CD4-positive, alpha-beta memory T cell (primary cell): ENCODE measurements at regions not wholly inside any gene's neighbourhood (a gene's known extent, or its start where the extent isn't known, plus 50 kb on each side); places are given as distances from the start of the nearest gene placed in this dataset.

ENCODE experiments used
- CTCF ChIA-PET: fragments of 350-600 bp; sonication (Branson Sonifier 250); formaldehyde crosslinking; loops from one replicate; lab custom pipeline; 2021; ENCODE audit warnings: inconsistent platforms; ENCODE audit not compliant: partially characterized antibody; lab: Charles Lee
- POLR2A ChIA-PET: fragments of 350-600 bp; sonication (Branson Sonifier 250); formaldehyde crosslinking; loops from one replicate; lab custom pipeline; 2021; ENCODE audit not compliant: partially characterized antibody; lab: Charles Lee
- DNase-seq, 5 donors: peaks; one replicate each; pipeline versions ENCODE4 v3.0.0 to v3.0.0-alpha.2; 2020 to 2022; ENCODE audit warnings: mixed read lengths in 1 of 5
- H3K27ac ChIP-seq: one replicate; pipeline ENCODE4 v1.7.0; 2013; ENCODE audit warnings: low read depth, low read length
- H3K27me3 ChIP-seq: 2 replicates; pipeline ENCODE4 v1.7.0; 2013; ENCODE audit warnings: mild to moderate bottlenecking, low read length, moderate library complexity; ENCODE audit not compliant: insufficient read depth
- H3K36me3 ChIP-seq: 2 replicates; pipeline ENCODE4 v1.7.0; 2013; ENCODE audit warnings: mild to moderate bottlenecking, low read length, moderate library complexity; ENCODE audit not compliant: insufficient read depth
- H3K4me1 ChIP-seq: 2 replicates; pipeline ENCODE4 v1.7.0; 2013; ENCODE audit warnings: mild to moderate bottlenecking, low read length, moderate library complexity; ENCODE audit not compliant: insufficient read depth
- H3K4me3 ChIP-seq, 2 donors: one replicate each; pipeline ENCODE4 v1.7.0; 2013; ENCODE audit warnings: low read length in 2 of 2, mild to moderate bottlenecking in 1 of 2
- H3K9me3 ChIP-seq, 2 donors: one replicate each; pipeline ENCODE4 v1.7.0; 2013; ENCODE audit warnings: low read length in 2 of 2, control low read depth in 1 of 2; ENCODE audit not compliant: control insufficient read depth in 1 of 2
- H3K27ac Mint-ChIP-seq, 7 donors: one replicate each; pipeline ENCODE4 v1.8.0; 2020 to 2021; ENCODE audit warnings: mixed read lengths in 7 of 7, mild to moderate bottlenecking in 6 of 7, inconsistent platforms in 3 of 7, moderate library complexity in 3 of 7
- H3K27me3 Mint-ChIP-seq, 2 donors: one replicate each; pipeline ENCODE4 v1.8.0; 2020 to 2021; ENCODE audit warnings: mixed read lengths in 2 of 2
- H3K36me3 Mint-ChIP-seq, 2 donors: one replicate each; pipeline ENCODE4 v1.8.0; 2020 to 2021; ENCODE audit warnings: mixed read lengths in 2 of 2, inconsistent platforms in 1 of 2, mild to moderate bottlenecking in 1 of 2
- H3K4me1 Mint-ChIP-seq, 4 donors: one replicate each; pipeline ENCODE4 v1.8.0; 2020 to 2021; ENCODE audit warnings: mixed read lengths in 4 of 4, mild to moderate bottlenecking in 1 of 4
- H3K4me3 Mint-ChIP-seq, 8 donors: one replicate each; pipeline ENCODE4 v1.8.0; 2020 to 2021; ENCODE audit warnings: mixed read lengths in 8 of 8, mild to moderate bottlenecking in 7 of 8, moderate library complexity in 6 of 8, inconsistent platforms in 3 of 8
- H3K9me3 Mint-ChIP-seq, 8 donors: one replicate each; pipeline ENCODE4 v1.8.0; 2020 to 2021; ENCODE audit warnings: mixed read lengths in 8 of 8, mild to moderate bottlenecking in 5 of 8, inconsistent platforms in 3 of 8, moderate library complexity in 1 of 8
- intact Hi-C: fragments of 100-400 bp; cut with micrococcal nuclease; formaldehyde crosslinking; loops from one replicate; pipeline ENCODE4 v1.15.1; 2023

GRCh38 chr9:107210775-107211174, 72.3 kb upstream of the RAD23B start:
- Histone ChIP-seq H3K9me3 (no peaks in the 10 kb centered on the region), H3K4me3 (no peak overlapping the region), H3K4me1 (peaks cover 7% of the 10 kb centered on the region), H3K27ac (no peak overlapping the region), H3K36me3 (no peaks in the 10 kb centered on the region), H3K27me3 (no peaks in the 10 kb centered on the region)
- H3K36me3 Mint-ChIP-seq = no peaks in the 10 kb centered on the region
- intact Hi-C loops = no loop called here
- H3K27ac Mint-ChIP-seq = no peak overlapping the region
- peaks cover 0 to 1% (median 0%) of the 10 kb centered on the region in 8 donors for H3K9me3 Mint-ChIP-seq
- POLR2A ChIA-PET = no interaction called here
- CTCF ChIA-PET = no interaction called here
- DNase-seq = no peak
- H3K4me1 Mint-ChIP-seq = peaks cover 5 to 11% (median 7%) of the 10 kb centered on the region in 4 donors
- no peak overlapping the region for H3K4me3 Mint-ChIP-seq
- peaks cover 2 to 3% of the 10 kb centered on the region in 2 donors for H3K27me3 Mint-ChIP-seq

- H3K27ac ChIP-seq = no peak overlapping the region
- H3K36me3 ChIP-seq = no peaks in the 10 kb centered on the region
- intact Hi-C loops = no loop called here
- Mint-ChIP-seq H3K4me3 (no peak overlapping the region), H3K36me3 (no peaks in the 10 kb centered on the region), H3K4me1 (peaks cover 5 to 11% (median 7%) of the 10 kb centered on the region in 4 donors), H3K9me3 (no peaks in the 10 kb centered on the region), H3K27me3 (peaks cover 0 to 2% of the 10 kb centered on the region in 2 donors), H3K27ac (no peak overlapping the region)
- peaks cover 7% of the 10 kb centered on the region for H3K4me1 ChIP-seq
- CTCF ChIA-PET = no interaction called here
- H3K9me3 ChIP-seq = no peaks in the 10 kb centered on the region
- POLR2A ChIA-PET = no interaction called here
- DNase-seq = no peak
- H3K27me3 ChIP-seq = no peaks in the 10 kb centered on the region
- H3K4me3 ChIP-seq = no peak overlapping the region
These were observed 71.7 kb upstream of the RAD23B start for GRCh38 chr9:107211284-107211923.

GRCh38 chr9:107212613-107213012, 70.5 kb upstream of the RAD23B start:
- no peak overlapping the region for H3K4me3 Mint-ChIP-seq
- no peaks in the 10 kb centered on the region for H3K36me3 ChIP-seq
- H3K36me3 Mint-ChIP-seq = no peaks in the 10 kb centered on the region
- no peaks in the 10 kb centered on the region for H3K9me3 ChIP-seq
- DNase-seq = no peak
- H3K27ac Mint-ChIP-seq = peak overlapping the region in 1 of 7 donors; percentile 5
- no peak overlapping the region for H3K27ac ChIP-seq
- ChIA-PET POLR2A (no interaction called here), CTCF (no interaction called here)
- H3K4me3 ChIP-seq = no peak overlapping the region
- H3K27me3 Mint-ChIP-seq = peaks cover 2 to 5% of the 10 kb centered on the region in 2 donors
- peaks cover 7% of the 10 kb centered on the region for H3K4me1 ChIP-seq
- no peaks in the 10 kb centered on the region for H3K27me3 ChIP-seq
- peaks cover 5 to 11% (median 7%) of the 10 kb centered on the region in 4 donors for H3K4me1 Mint-ChIP-seq
- H3K9me3 Mint-ChIP-seq = no peaks in the 10 kb centered on the region
- intact Hi-C loops = no loop called here

DNA sequence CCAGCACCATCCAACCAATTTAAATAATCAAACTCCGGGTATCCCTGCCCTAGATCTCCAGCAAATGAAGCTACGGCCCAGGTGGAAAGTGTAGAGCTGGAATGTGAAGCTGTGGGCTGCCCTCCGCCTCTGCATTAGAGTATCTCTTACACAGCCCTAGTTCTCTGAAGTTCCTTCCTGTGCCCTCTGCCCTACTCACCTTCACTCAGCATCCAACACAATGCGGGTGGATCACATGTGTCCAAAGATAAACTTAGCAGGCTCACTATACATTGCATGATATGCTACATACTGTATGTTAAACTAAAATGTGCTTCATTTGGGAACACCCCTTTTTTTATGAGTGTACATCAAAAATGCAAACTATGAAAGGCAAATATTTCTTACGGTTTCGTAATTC, 70.0 kb upstream of the RAD23B start:
- no peaks in the 10 kb centered on the region for H3K9me3 ChIP-seq
- H3K27ac Mint-ChIP-seq = no peak overlapping the region
- H3K27me3 Mint-ChIP-seq = peaks cover 2 to 5% of the 10 kb centered on the region in 2 donors
- DNase-seq = no peak
- intact Hi-C loops = no loop called here
- H3K27ac ChIP-seq = no peak overlapping the region
- peaks cover 5 to 11% (median 7%) of the 10 kb centered on the region in 4 donors for H3K4me1 Mint-ChIP-seq
- no peaks in the 10 kb centered on the region for H3K36me3 ChIP-seq
- H3K4me1 ChIP-seq = peaks cover 7% of the 10 kb centered on the region
- no peak overlapping the region for H3K4me3 ChIP-seq
- H3K9me3 Mint-ChIP-seq = no peaks in the 10 kb centered on the region
- ChIA-PET POLR2A (no interaction called here), CTCF (no interaction called here)
- peak overlapping the region in 2 of 8 donors; percentile 0 to 17 for H3K4me3 Mint-ChIP-seq
- H3K27me3 ChIP-seq = no peaks in the 10 kb centered on the region
- no peaks in the 10 kb centered on the region for H3K36me3 Mint-ChIP-seq

DNA sequence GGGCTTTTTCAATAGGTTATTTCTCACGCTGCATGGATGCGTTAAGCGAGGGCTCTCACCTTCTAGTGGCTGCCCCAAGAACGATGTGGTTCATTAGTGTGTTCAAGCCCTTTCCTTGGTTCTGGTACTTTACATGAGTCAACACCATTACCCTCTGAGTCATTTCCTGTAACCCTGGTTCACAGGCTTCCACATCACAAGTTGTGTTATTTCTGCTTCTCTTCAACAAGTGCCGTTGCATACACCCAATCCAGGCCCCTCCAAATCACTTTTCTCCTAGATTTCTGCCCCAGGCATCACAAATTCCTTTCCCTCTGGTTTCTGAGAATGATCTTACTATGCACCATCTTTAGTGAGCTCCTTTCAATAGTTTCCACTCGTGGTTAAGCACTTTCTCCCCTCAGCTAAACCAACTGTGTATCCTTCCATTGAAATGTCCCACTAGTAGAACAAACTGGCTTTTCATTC, 69.5 kb upstream of the RAD23B start:
- no peaks in the 10 kb centered on the region for H3K9me3 Mint-ChIP-seq
- POLR2A ChIA-PET = no interaction called here
- H3K36me3 ChIP-seq = no peaks in the 10 kb centered on the region
- peak in 3 of 5 donors; percentile 2 to 43 (median 3) for DNase-seq
- no peaks in the 10 kb centered on the region for H3K9me3 ChIP-seq
- no peak overlapping the region for H3K27ac ChIP-seq
- peak overlapping the region in 2 of 8 donors; percentile 0 to 2 for H3K4me3 Mint-ChIP-seq
- peaks cover 7% of the 10 kb centered on the region for H3K4me1 ChIP-seq
- CTCF ChIA-PET = no interaction called here
- no peaks in the 10 kb centered on the region for H3K27me3 ChIP-seq
- H3K36me3 Mint-ChIP-seq = no peaks in the 10 kb centered on the region
- H3K4me3 ChIP-seq = no peak overlapping the region
- intact Hi-C loops = no loop called here
- H3K4me1 Mint-ChIP-seq = peaks cover 5 to 11% (median 7%) of the 10 kb centered on the region in 4 donors
- peak overlapping the region in 2 of 7 donors; percentile 0 to 31 for H3K27ac Mint-ChIP-seq
- H3K27me3 Mint-ChIP-seq = peaks cover 2 to 5% of the 10 kb centered on the region in 2 donors

DNA sequence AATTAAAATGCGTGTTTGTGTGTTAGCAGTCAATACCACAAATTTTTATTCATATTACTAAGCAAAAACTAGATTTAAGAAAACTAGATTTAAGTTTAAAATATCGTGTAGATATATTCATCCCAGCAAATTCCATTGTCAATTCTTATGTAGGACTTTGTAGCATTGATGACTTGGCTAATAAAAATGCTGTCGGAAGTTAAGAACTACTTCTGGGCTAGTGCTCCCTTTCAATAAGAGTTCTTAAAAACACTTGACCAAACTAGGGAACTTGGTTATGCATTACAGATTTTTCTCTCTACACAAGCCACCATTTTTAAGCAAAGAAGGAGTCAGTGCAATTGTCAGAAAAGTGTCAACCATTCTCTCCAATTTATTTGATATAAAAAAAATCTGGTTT, 68.7 kb upstream of the RAD23B start:
- Histone ChIP-seq H3K36me3 (no peaks in the 10 kb centered on the region), H3K27me3 (no peaks in the 10 kb centered on the region), H3K27ac (no peak overlapping the region), H3K4me3 (no peak overlapping the region), H3K4me1 (peaks cover 7% of the 10 kb centered on the region), H3K9me3 (no peaks in the 10 kb centered on the region)
- H3K4me3 Mint-ChIP-seq = no peak overlapping the region
- H3K27me3 Mint-ChIP-seq = peaks cover 2 to 5% of the 10 kb centered on the region in 2 donors
- ChIA-PET POLR2A (no interaction called here), CTCF (no interaction called here)
- no peaks in the 10 kb centered on the region for H3K9me3 Mint-ChIP-seq
- H3K27ac Mint-ChIP-seq = no peak overlapping the region
- intact Hi-C loops = no loop called here
- no peaks in the 10 kb centered on the region for H3K36me3 Mint-ChIP-seq
- peaks cover 5 to 11% (median 7%) of the 10 kb centered on the region in 4 donors for H3K4me1 Mint-ChIP-seq
- no peak for DNase-seq

GRCh38 chr9:107214915-107215314, 68.2 kb upstream of the RAD23B start:
- Mint-ChIP-seq H3K9me3 (no peaks in the 10 kb centered on the region), H3K27ac (no peak overlapping the region), H3K4me1 (peaks cover 5 to 11% (median 7%) of the 10 kb centered on the region in 4 donors), H3K4me3 (no peak overlapping the region), H3K27me3 (peaks cover 2 to 5% of the 10 kb centered on the region in 2 donors), H3K36me3 (no peaks in the 10 kb centered on the region)
- ChIA-PET POLR2A (no interaction called here), CTCF (no interaction called here)
- intact Hi-C loops = no loop called here
- H3K27ac ChIP-seq = no peak overlapping the region
- H3K36me3 ChIP-seq = no peaks in the 10 kb centered on the region
- peaks cover 7% of the 10 kb centered on the region for H3K4me1 ChIP-seq
- no peak overlapping the region for H3K4me3 ChIP-seq
- no peak for DNase-seq
- H3K9me3 ChIP-seq = no peaks in the 10 kb centered on the region
- no peaks in the 10 kb centered on the region for H3K27me3 ChIP-seq
